Astrocyte (in vitro differentiated cells and primary cell): ENCODE measurements at regions not wholly inside any gene's neighbourhood (a gene's known extent, or its start where the extent isn't known, plus 50 kb on each side); places are given as distances from the start of the nearest gene placed in this dataset.
"Not testable (repeated sequence)": the region's sequence is repeated elsewhere in the genome, so short reads cannot be mapped to it uniquely, and the experiment has no call there.

Experiments
- DNase-seq: peaks from one replicate; pipeline ENCODE4 v3.0.0-alpha.2; 2010; ENCODE audit warnings: low read depth
- FAIRE-seq: peaks from 2 replicates; lab custom pipeline; 2011; peaks lifted over from hg19 to GRCh38; lab: Jason Lieb, UNC
- H2AFZ ChIP-seq: 2 replicates; pipeline ENCODE4 v1.6.0; 2012; ENCODE audit warnings: low read depth, low read length, inconsistent platforms
- H3K27ac ChIP-seq: 2 replicates; pipeline ENCODE4 v1.5.1; 2011; ENCODE audit warnings: low read depth, low read length, inconsistent platforms
- H3K27me3 ChIP-seq: 2 replicates; pipeline ENCODE4 v1.6.0; 2011; ENCODE audit warnings: low read length, inconsistent platforms; ENCODE audit not compliant: insufficient read depth
- H3K36me3 ChIP-seq: 2 replicates; pipeline ENCODE4 v1.5.1; 2011; ENCODE audit warnings: low read length, inconsistent platforms; ENCODE audit not compliant: insufficient read depth
- H3K4me1 ChIP-seq: 2 replicates; pipeline ENCODE4 v1.5.1; 2011; ENCODE audit warnings: low read length, inconsistent platforms; ENCODE audit not compliant: insufficient read depth
- H3K4me2 ChIP-seq: 2 replicates; pipeline ENCODE4 v1.6.0; 2012; ENCODE audit warnings: low read length, inconsistent platforms
- H3K4me3 ChIP-seq: 2 replicates; pipeline ENCODE4 v1.5.1; 2011; ENCODE audit warnings: low read depth, mild to moderate bottlenecking, low read length, inconsistent platforms; ENCODE audit not compliant: insufficient read depth
- H3K79me2 ChIP-seq: 2 replicates; pipeline ENCODE4 v1.6.0; 2012; ENCODE audit warnings: mild to moderate bottlenecking, low read length, inconsistent platforms; ENCODE audit not compliant: insufficient read depth
- H3K9ac ChIP-seq: 2 replicates; pipeline ENCODE4 v1.6.0; 2012; ENCODE audit warnings: mild to moderate bottlenecking, low read length, inconsistent platforms
- H3K9me3 ChIP-seq: 2 replicates; pipeline ENCODE4 v1.5.1; 2012; ENCODE audit warnings: low read depth, mild to moderate bottlenecking, low read length, inconsistent platforms; ENCODE audit not compliant: insufficient read depth
- H4K20me1 ChIP-seq: 2 replicates; pipeline ENCODE4 v1.6.0; 2012; ENCODE audit warnings: low read length, inconsistent platforms; ENCODE audit not compliant: insufficient read depth
- H3K27ac Mint-ChIP-seq: one replicate; pipeline ENCODE4 v1.8.0; 2021; ENCODE audit warnings: mild to moderate bottlenecking, mixed read lengths; ENCODE audit not compliant: unreplicated experiment
- H3K27me3 Mint-ChIP-seq: one replicate; pipeline ENCODE4 v1.8.0; 2021; ENCODE audit warnings: low read depth, mixed read lengths; ENCODE audit not compliant: unreplicated experiment
- H3K36me3 Mint-ChIP-seq: one replicate; pipeline ENCODE4 v1.8.0; 2021; ENCODE audit warnings: low read depth, mixed read lengths; ENCODE audit not compliant: unreplicated experiment
- H3K4me1 Mint-ChIP-seq: one replicate; pipeline ENCODE4 v1.8.0; 2021; ENCODE audit warnings: low read depth, mixed read lengths; ENCODE audit not compliant: unreplicated experiment
- H3K4me3 Mint-ChIP-seq: one replicate; pipeline ENCODE4 v1.8.0; 2021; ENCODE audit warnings: mild to moderate bottlenecking, moderate library complexity, mixed read lengths; ENCODE audit not compliant: unreplicated experiment
- H3K9me3 Mint-ChIP-seq: one replicate; pipeline ENCODE4 v1.8.0; 2021; ENCODE audit warnings: mild to moderate bottlenecking, mixed read lengths; ENCODE audit not compliant: unreplicated experiment
- EZH2 ChIP-seq: IDR thresholded peaks from 2 replicates; pipeline ENCODE4 v1.6.1; 2012; ENCODE audit warnings: mild to moderate bottlenecking, low read length, inconsistent platforms; ENCODE audit not compliant: insufficient read depth
- TF ChIP-seq, protein P1 (sequence below): IDR thresholded peaks from 2 replicates; pipeline ENCODE4 v1.5.1; 2011; ENCODE audit warnings: low read depth, mild to moderate bottlenecking, inconsistent platforms, low read length, moderate library complexity; ENCODE audit not compliant: insufficient read depth

DNA sequence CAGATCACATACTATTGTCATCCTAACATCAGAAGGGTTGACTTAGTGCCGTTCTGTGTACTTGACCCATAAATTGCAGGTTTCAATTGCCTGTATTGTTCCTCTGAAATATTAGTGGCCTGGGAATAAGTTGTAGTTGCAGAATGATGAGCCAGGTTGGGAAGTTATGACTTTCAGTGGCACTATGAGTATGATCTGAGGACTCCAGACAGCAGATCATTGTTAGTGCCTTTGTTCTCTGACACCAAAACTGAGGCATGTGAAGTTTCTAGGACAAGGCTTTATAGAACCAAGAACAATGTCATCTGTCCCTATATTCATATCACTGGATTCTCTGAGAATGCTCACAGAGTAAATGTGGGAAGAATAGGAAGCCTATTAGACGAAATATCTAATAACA is 403.7 kb downstream of the STK39 start:
- Histone ChIP-seq H3K27ac (no peak overlapping the region), H3K4me1 (no peaks in the 10 kb centered on the region), H3K27me3 (no peaks in the 10 kb centered on the region), H2AFZ (no peak overlapping the region), H3K36me3 (no peaks in the 10 kb centered on the region), H3K79me2 (no peaks in the 10 kb centered on the region), H3K9me3 (no peaks in the 10 kb centered on the region), H3K9ac (no peak overlapping the region), H3K4me3 (no peak overlapping the region), H3K4me2 (no peak overlapping the region), H4K20me1 (no peaks in the 10 kb centered on the region)
- Mint-ChIP-seq H3K36me3 (no peaks in the 10 kb centered on the region), H3K4me1 (no peaks in the 10 kb centered on the region), H3K27ac (no peak overlapping the region), H3K27me3 (no peaks in the 10 kb centered on the region), H3K4me3 (no peak overlapping the region), H3K9me3 (peaks cover 3% of the 10 kb centered on the region)
- FAIRE-seq (no peak), DNase-seq (no peak)
- TF ChIP-seq, protein P1, sequence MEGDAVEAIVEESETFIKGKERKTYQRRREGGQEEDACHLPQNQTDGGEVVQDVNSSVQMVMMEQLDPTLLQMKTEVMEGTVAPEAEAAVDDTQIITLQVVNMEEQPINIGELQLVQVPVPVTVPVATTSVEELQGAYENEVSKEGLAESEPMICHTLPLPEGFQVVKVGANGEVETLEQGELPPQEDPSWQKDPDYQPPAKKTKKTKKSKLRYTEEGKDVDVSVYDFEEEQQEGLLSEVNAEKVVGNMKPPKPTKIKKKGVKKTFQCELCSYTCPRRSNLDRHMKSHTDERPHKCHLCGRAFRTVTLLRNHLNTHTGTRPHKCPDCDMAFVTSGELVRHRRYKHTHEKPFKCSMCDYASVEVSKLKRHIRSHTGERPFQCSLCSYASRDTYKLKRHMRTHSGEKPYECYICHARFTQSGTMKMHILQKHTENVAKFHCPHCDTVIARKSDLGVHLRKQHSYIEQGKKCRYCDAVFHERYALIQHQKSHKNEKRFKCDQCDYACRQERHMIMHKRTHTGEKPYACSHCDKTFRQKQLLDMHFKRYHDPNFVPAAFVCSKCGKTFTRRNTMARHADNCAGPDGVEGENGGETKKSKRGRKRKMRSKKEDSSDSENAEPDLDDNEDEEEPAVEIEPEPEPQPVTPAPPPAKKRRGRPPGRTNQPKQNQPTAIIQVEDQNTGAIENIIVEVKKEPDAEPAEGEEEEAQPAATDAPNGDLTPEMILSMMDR, result no peak
- no peak for TF ChIP-seq EZH2

DNA sequence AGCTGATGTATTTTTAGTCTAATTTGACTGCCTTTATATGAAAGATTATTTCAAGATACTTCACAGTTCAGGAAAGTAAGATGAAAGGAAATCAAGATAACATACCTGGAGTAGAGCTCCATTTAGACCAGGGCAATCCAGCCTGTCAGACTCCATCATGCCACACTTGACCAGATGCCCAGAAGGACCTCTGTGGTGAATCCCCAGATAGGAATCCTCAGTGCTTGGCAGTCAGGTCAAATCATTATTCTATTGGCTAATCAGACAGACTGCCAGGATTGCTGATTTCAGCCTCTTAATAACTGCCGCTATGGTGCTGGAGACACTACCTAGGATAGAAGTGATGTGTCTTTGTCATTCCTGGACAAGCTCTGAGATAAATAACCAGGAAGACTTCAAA is 404.2 kb downstream of the STK39 start:
- H3K4me3 ChIP-seq, result no peak overlapping the region
- H3K9ac ChIP-seq, result no peak overlapping the region
- peaks cover 2% of the 10 kb centered on the region for H3K9me3 Mint-ChIP-seq
- DNase-seq (no peak), FAIRE-seq (no peak)
- H3K4me2 ChIP-seq, result no peak overlapping the region
- H3K27me3 Mint-ChIP-seq, result no peaks in the 10 kb centered on the region
- no peaks in the 10 kb centered on the region for H3K79me2 ChIP-seq
- H3K4me3 Mint-ChIP-seq, result no peak overlapping the region
- no peaks in the 10 kb centered on the region for H4K20me1 ChIP-seq
- H3K27me3 ChIP-seq, result no peaks in the 10 kb centered on the region
- TF ChIP-seq, protein P1, result no peak
- no peak for TF ChIP-seq EZH2
- H2AFZ ChIP-seq, result no peak overlapping the region
- no peaks in the 10 kb centered on the region for H3K4me1 Mint-ChIP-seq
- H3K9me3 ChIP-seq, result no peaks in the 10 kb centered on the region
- no peaks in the 10 kb centered on the region for H3K36me3 ChIP-seq
- H3K27ac ChIP-seq, result no peak overlapping the region
- H3K4me1 ChIP-seq, result no peaks in the 10 kb centered on the region
- H3K27ac Mint-ChIP-seq, result no peak overlapping the region
- H3K36me3 Mint-ChIP-seq, result no peaks in the 10 kb centered on the region

DNA sequence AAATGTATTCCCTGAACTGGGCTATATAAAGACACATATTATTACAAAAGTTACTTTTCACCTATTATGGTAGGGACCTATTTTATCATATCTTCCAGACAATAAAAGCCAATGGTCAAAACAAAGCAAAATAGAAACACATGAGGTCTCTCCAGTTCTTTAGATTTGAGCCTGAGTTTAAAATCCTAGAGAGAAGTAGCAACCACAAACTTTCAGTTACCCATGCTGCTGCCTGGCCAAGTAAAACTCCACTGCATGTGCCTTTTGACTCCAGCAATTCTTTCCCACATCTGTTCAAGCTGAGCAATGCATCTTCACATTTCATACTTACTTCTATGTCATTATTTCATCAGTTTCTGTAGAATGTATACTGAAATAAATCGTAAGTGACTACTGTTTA is 405.3 kb downstream of the STK39 start:
- FAIRE-seq (no peak), DNase-seq (no peak)
- no peak for TF ChIP-seq EZH2
- TF ChIP-seq, protein P1, result no peak
- H2AFZ ChIP-seq, result no peak overlapping the region
- no peak overlapping the region for H3K4me2 ChIP-seq
- H3K27ac Mint-ChIP-seq, result no peak overlapping the region
- no peaks in the 10 kb centered on the region for H3K9me3 ChIP-seq
- no peaks in the 10 kb centered on the region for H3K36me3 ChIP-seq
- H3K4me1 Mint-ChIP-seq, result no peaks in the 10 kb centered on the region
- H3K9me3 Mint-ChIP-seq, result peaks cover 1% of the 10 kb centered on the region
- no peaks in the 10 kb centered on the region for H3K36me3 Mint-ChIP-seq
- H3K27me3 ChIP-seq, result no peaks in the 10 kb centered on the region
- no peak overlapping the region for H3K9ac ChIP-seq
- H3K27ac ChIP-seq, result no peak overlapping the region
- no peak overlapping the region for H3K4me3 Mint-ChIP-seq
- H3K79me2 ChIP-seq, result no peaks in the 10 kb centered on the region
- no peaks in the 10 kb centered on the region for H4K20me1 ChIP-seq
- no peaks in the 10 kb centered on the region for H3K4me1 ChIP-seq
- H3K4me3 ChIP-seq, result no peak overlapping the region
- H3K27me3 Mint-ChIP-seq, result no peaks in the 10 kb centered on the region

DNA sequence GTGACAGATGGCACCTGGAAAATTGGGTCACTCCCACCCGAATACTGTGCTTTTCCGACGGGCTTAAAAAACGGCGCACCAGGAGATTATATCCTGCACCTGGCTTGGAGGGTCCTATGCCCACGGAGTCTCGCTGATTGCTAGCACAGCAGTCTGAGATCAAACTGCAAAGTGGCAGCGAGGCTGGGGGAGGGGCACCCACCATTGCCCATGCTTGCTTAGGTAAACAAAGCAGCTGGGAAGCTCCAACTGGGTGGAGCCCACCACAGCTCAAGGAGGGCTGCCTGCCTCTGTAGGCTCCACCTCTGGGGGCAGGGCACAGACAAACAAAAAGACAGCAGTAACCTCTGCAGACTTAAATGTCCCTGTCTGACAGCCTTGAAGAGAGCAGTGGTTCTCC is 412.1 kb downstream of the STK39 start:
- FAIRE-seq, H3K27me3 Mint-ChIP-seq, H3K4me1 ChIP-seq, H3K4me2 ChIP-seq, H3K27ac Mint-ChIP-seq, H3K27ac ChIP-seq, H2AFZ ChIP-seq, H3K36me3 ChIP-seq, H3K4me3 Mint-ChIP-seq, H3K27me3 ChIP-seq, H3K9ac ChIP-seq, H3K4me3 ChIP-seq, DNase-seq, H4K20me1 ChIP-seq, H3K9me3 ChIP-seq, H3K9me3 Mint-ChIP-seq, H3K36me3 Mint-ChIP-seq, H3K79me2 ChIP-seq: not testable (repeated sequence)
- peaks cover 10% of the 10 kb centered on the region for H3K4me1 Mint-ChIP-seq
